ENCODE measurements at regions not wholly inside any gene's neighbourhood (a gene's known extent, or its start where the extent isn't known, plus 50 kb on each side); places are given as distances from the start of the nearest gene placed in this dataset.

GRCh38 chr6:156464100-156464878 is 312.9 kb upstream of the ARID1B start:
- in situ Hi-C loops (cut with MboI; ENCODE audit: low sequenced_read_pairs), result no loop called here

- in situ Hi-C loops (cut with MboI; ENCODE audit: low sequenced_read_pairs), result no loop called here
Observed at GRCh38 chr6:156461647-156462046, 315.5 kb upstream of the ARID1B start.

GRCh38 chr6:156457601-156458000 is 319.6 kb upstream of the ARID1B start:
- in situ Hi-C loops (cut with MboI; ENCODE audit: low sequenced_read_pairs), result no loop called here

GRCh38 chr6:156455847-156456246 is 321.3 kb upstream of the ARID1B start:
- in situ Hi-C loops (cut with MboI; ENCODE audit: low sequenced_read_pairs), result no loop called here

GRCh38 chr6:156454867-156455266 is 322.3 kb upstream of the ARID1B start:
- in situ Hi-C loops (cut with MboI; ENCODE audit: low sequenced_read_pairs), result no loop called here

GRCh38 chr6:156451726-156452125 is 325.5 kb upstream of the ARID1B start:
- in situ Hi-C loops (cut with MboI; ENCODE audit: low sequenced_read_pairs), result no loop called here

- in situ Hi-C loops (cut with MboI; ENCODE audit: low sequenced_read_pairs), result no loop called here
Observed at GRCh38 chr6:156451088-156451487, 326.1 kb upstream of the ARID1B start.

GRCh38 chr6:156450421-156450820 is 326.8 kb upstream of the ARID1B start:
- in situ Hi-C loops (cut with MboI; ENCODE audit: low sequenced_read_pairs), result no loop called here

GRCh38 chr6:156449569-156449968 is 327.6 kb upstream of the ARID1B start:
- in situ Hi-C loops (cut with MboI; ENCODE audit: low sequenced_read_pairs), result no loop called here

- in situ Hi-C loops (cut with MboI; ENCODE audit: low sequenced_read_pairs), result no loop called here
Observed at GRCh38 chr6:156449128-156449527, 328.1 kb upstream of the ARID1B start.

- in situ Hi-C loops (cut with MboI; ENCODE audit: low sequenced_read_pairs), result no loop called here
Observed at GRCh38 chr6:156448579-156448978, 328.6 kb upstream of the ARID1B start.

- in situ Hi-C loops (cut with MboI; ENCODE audit: low sequenced_read_pairs), result no loop called here
Observed at GRCh38 chr6:156440688-156441087, 336.5 kb upstream of the ARID1B start.

- in situ Hi-C loops (cut with MboI; ENCODE audit: low sequenced_read_pairs), result no loop called here
Observed at GRCh38 chr6:156438350-156438923, 338.7 kb upstream of the ARID1B start.

GRCh38 chr6:156437121-156437879 is 339.9 kb upstream of the ARID1B start:
- in situ Hi-C loops (cut with MboI; ENCODE audit: low sequenced_read_pairs), result no loop called here

GRCh38 chr6:156434795-156435190 is 342.4 kb upstream of the ARID1B start:
- in situ Hi-C loops (cut with MboI; ENCODE audit: low sequenced_read_pairs), result no loop called here

GRCh38 chr6:156434049-156434794 is 343.0 kb upstream of the ARID1B start:
- in situ Hi-C loops (cut with MboI; ENCODE audit: low sequenced_read_pairs), result no loop called here

- in situ Hi-C loops (cut with MboI; ENCODE audit: low sequenced_read_pairs), result no loop called here
Observed at GRCh38 chr6:156432543-156432942, 344.6 kb upstream of the ARID1B start.

GRCh38 chr6:156430386-156430785 is 346.8 kb upstream of the ARID1B start:
- in situ Hi-C loops (cut with MboI; ENCODE audit: low sequenced_read_pairs), result no loop called here

- in situ Hi-C loops (cut with MboI; ENCODE audit: low sequenced_read_pairs), result no loop called here
Observed at GRCh38 chr6:156427345-156427744, 349.8 kb upstream of the ARID1B start.

- in situ Hi-C loops (cut with MboI; ENCODE audit: low sequenced_read_pairs), result no loop called here
Observed at GRCh38 chr6:156425359-156426020, 351.7 kb upstream of the ARID1B start.

GRCh38 chr6:156423829-156424228 is 353.3 kb upstream of the ARID1B start:
- in situ Hi-C loops (cut with MboI; ENCODE audit: low sequenced_read_pairs), result no loop called here
